HEK293T (cell line): ENCODE measurements at regions not wholly inside any gene's neighbourhood (a gene's known extent, or its start where the extent isn't known, plus 50 kb on each side); places are given as distances from the start of the nearest gene placed in this dataset.

Source experiments
- ARNT ChIP-seq: fragments of 450-650 bp; IDR thresholded peaks from 2 replicates; pipeline ENCODE4 v1.6.1; 2017; ENCODE audit warnings: mild to moderate bottlenecking
- BHLHE40 ChIP-seq: fragments of 450-650 bp; IDR thresholded peaks from 2 replicates; pipeline ENCODE4 v1.6.1; 2016; ENCODE audit warnings: mild to moderate bottlenecking, moderate library complexity, borderline replicate concordance
- CTBP1 ChIP-seq: fragments of 450-650 bp; IDR thresholded peaks from 2 replicates; pipeline ENCODE4 v1.6.1; 2016; ENCODE audit warnings: borderline replicate concordance
- ELF4 ChIP-seq: fragments of 450-650 bp; IDR thresholded peaks from 2 replicates; pipeline ENCODE4 v1.6.1; 2017; ENCODE audit warnings: antibody characterized with exemption
- FOXA1 ChIP-seq: fragments of 450-650 bp; IDR thresholded peaks from 2 replicates; pipeline ENCODE4 v1.6.1; 2016; ENCODE audit warnings: mild to moderate bottlenecking
- FOXK2 ChIP-seq: fragments of 450-650 bp; IDR thresholded peaks from 2 replicates; pipeline ENCODE4 v1.6.1; 2016; ENCODE audit warnings: mild to moderate bottlenecking
- HDGF ChIP-seq: fragments of 450-650 bp; IDR thresholded peaks from 2 replicates; pipeline ENCODE4 v1.6.1; 2017; ENCODE audit warnings: antibody characterized with exemption, borderline replicate concordance
- LEF1 ChIP-seq: fragments of 450-650 bp; IDR thresholded peaks from 2 replicates; pipeline ENCODE4 v1.6.1; 2017; ENCODE audit warnings: mild to moderate bottlenecking, borderline replicate concordance
- SP1 ChIP-seq: fragments of 450-650 bp; IDR thresholded peaks from 2 replicates; pipeline ENCODE4 v1.6.1; 2017
- SUZ12 ChIP-seq: fragments of 450-650 bp; IDR thresholded peaks from 2 replicates; pipeline ENCODE4 v1.6.1; 2016; ENCODE audit warnings: mild to moderate bottlenecking
- TARDBP ChIP-seq: fragments of 450-650 bp; IDR thresholded peaks from 2 replicates; pipeline ENCODE4 v1.6.1; 2016
- ZNF384 ChIP-seq: fragments of 450-650 bp; IDR thresholded peaks from 2 replicates; pipeline ENCODE4 v1.6.1; 2016
- TF ChIP-seq, protein P1 (sequence below): fragments of 450-650 bp; IDR thresholded peaks from 2 replicates; pipeline ENCODE4 v1.6.1; 2016

DNA sequence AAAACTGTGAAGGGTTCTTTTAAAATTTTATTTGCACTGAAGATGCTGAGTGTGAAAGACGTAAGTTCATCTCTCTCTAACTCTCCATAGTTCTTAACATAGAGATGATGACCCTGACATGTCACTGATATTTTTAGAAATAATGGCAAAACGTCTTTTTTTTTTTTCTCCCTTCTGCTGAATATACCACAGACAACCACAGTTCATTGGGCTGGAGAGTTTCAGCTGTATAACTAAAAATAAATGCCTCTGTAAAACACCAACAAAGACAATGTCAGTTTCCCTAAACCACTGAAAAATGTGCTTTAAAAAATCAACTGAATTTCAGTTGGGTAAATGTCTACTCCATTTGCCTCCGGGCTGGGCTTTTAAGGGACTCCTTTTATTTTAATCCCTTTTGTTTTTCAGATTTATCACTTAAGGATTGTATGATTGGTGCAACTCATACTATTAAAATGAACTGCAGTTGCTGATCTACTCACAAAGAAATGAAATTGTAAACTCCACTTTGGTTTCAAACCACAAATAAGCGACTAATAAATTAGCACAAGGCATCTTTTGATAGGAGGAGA, 830.9 kb upstream of the WWC1 start:
- TF ChIP-seq BHLHE40 (no peak), ELF4 (no peak), CTBP1 (no peak), TARDBP (no peak), SP1 (no peak), ZNF384 (no peak), FOXA1 (no peak), ARNT (no peak), SUZ12 (no peak), HDGF (no peak), LEF1 (no peak), FOXK2 (no peak)
- TF ChIP-seq, protein P1, sequence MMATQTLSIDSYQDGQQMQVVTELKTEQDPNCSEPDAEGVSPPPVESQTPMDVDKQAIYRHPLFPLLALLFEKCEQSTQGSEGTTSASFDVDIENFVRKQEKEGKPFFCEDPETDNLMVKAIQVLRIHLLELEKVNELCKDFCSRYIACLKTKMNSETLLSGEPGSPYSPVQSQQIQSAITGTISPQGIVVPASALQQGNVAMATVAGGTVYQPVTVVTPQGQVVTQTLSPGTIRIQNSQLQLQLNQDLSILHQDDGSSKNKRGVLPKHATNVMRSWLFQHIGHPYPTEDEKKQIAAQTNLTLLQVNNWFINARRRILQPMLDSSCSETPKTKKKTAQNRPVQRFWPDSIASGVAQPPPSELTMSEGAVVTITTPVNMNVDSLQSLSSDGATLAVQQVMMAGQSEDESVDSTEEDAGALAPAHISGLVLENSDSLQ = no peak
